ENCODE measurements at regions not wholly inside any gene's neighbourhood (a gene's known extent, or its start where the extent isn't known, plus 50 kb on each side); places are given as distances from the start of the nearest gene placed in this dataset.

DNA sequence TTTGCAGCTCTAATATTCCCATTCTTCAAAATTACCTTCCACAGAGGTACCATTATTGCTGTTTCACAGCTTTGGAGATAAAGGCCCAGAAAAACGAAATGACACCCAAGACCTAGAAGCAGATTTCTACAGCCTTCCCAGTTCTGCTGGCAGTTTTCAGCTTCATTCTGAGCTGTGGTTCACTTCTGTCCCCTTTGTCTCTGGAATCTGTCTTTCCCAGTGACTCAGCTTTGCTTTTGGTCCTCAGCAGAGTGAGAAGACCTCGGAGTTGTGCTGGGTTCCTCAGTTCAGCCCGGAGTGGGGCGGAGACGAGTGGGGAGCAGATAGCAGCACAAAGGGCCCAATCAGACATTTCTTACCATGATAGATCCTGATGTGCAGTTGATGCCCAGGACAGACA lies 180.7 kb upstream of the CXCR4 start (continued):
- TF ChIP-seq FOXM1 (IDR thresholded peaks at IDR 0.05; ENCODE audit: low read depth) (no peak), PBX3 (IDR thresholded peaks at IDR 0.05) (no peak), TAF1 (IDR thresholded peaks at IDR 0.05; ENCODE audit: borderline replicate concordance, low read depth, low read length) (no peak), JUND (IDR thresholded peaks at IDR 0.05) (no peak)

DNA sequence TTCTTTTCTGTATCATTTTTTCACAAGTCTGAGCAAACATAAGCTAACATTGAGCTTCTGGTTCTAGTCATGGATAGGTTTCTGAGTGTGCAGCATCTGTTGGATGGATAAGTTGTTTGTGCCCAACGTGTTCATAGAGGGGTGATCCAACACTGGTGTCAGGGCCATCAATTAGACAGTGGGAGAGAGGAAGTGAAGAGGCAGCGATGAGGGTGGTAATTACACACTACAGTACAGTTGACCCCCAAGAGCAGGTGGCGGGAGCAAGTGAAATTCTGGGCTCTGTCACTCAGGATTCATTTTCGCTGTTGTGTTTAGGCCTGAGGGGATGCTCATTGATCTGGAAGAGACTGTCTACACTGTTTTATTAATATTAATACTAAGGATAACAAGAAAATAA lies 180.0 kb upstream of the CXCR4 start:
- H3K9ac ChIP-seq, result no peak overlapping the region
- no peaks in the 10 kb centered on the region for H4K20me1 ChIP-seq (ENCODE audit: insufficient read depth)
- H3K27ac ChIP-seq (ENCODE audit: low read depth in 2 of 2, low read length in 1 of 2), result no peak overlapping the region
- no peaks in the 10 kb centered on the region for H3K4me1 ChIP-seq (ENCODE audit: control insufficient read depth in 1 of 2, insufficient read depth in 2 of 2, low read depth in 1 of 2, low read length in 1 of 2)
- no peak for DNase-seq
- 27% methylated on average over 4 of the region's 4 CpGs for WGBS (ENCODE audit: low lambda C conversion rate)
- H3K4me2 ChIP-seq, result no peak overlapping the region
- no peaks in the 10 kb centered on the region for H3K36me3 ChIP-seq (replicated peaks in 1 of 2; ENCODE audit: control insufficient read depth in 1 of 2, insufficient read depth in 2 of 2, low read length in 1 of 2)
- H3F3A ChIP-seq (replicated peaks; ENCODE audit: insufficient read depth), result no peaks in the 10 kb centered on the region
- CTCF ChIA-PET, result no interaction called here
- H3K79me2 ChIP-seq (ENCODE audit: insufficient read depth), result no peaks in the 10 kb centered on the region
- H3K9me2 ChIP-seq, result no peaks in the 10 kb centered on the region
- no peak overlapping the region for H3K4me3 ChIP-seq (ENCODE audit: low read depth in 2 of 2, low read length in 1 of 2)
- H2AFZ ChIP-seq (ENCODE audit: low read depth), result no peak overlapping the region
- H3K9me3 ChIP-seq, result no peaks in the 10 kb centered on the region
- POLR2A ChIA-PET, result no interaction called here
- no peak for TF ChIP-seq GATA2 (CRISPR knock-in tag; IDR thresholded peaks at IDR 0.05)
- TF ChIP-seq NRF1 (IDR thresholded peaks at IDR 0.05; ENCODE audit: low read depth, low read length), result no peak
- no peak for TF ChIP-seq GABPA (IDR thresholded peaks at IDR 0.05; ENCODE audit: low read depth)
- TF ChIP-seq RXRA (IDR thresholded peaks at IDR 0.05; ENCODE audit: borderline replicate concordance, low read depth), result no peak
- TF ChIP-seq FOXJ3 (CRISPR knock-in tag; IDR thresholded peaks at IDR 0.05), result no peak
- no peak for TF ChIP-seq REST (IDR thresholded peaks at IDR 0.05; ENCODE audit: low read depth, low read length)
- TF ChIP-seq EP300 (IDR thresholded peaks at IDR 0.05; ENCODE audit: borderline replicate concordance in 1 of 2, low read depth in 1 of 2, low read length in 1 of 2), result no peak
- no peak for TF ChIP-seq MEF2A (IDR thresholded peaks at IDR 0.05; ENCODE audit: borderline replicate concordance, low read depth)
- TF ChIP-seq, protein P1, sequence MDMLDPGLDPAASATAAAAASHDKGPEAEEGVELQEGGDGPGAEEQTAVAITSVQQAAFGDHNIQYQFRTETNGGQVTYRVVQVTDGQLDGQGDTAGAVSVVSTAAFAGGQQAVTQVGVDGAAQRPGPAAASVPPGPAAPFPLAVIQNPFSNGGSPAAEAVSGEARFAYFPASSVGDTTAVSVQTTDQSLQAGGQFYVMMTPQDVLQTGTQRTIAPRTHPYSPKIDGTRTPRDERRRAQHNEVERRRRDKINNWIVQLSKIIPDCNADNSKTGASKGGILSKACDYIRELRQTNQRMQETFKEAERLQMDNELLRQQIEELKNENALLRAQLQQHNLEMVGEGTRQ (IDR thresholded peaks at IDR 0.05; ENCODE audit: borderline replicate concordance, low read depth, low read length), result no peak
- TF ChIP-seq, protein P2, sequence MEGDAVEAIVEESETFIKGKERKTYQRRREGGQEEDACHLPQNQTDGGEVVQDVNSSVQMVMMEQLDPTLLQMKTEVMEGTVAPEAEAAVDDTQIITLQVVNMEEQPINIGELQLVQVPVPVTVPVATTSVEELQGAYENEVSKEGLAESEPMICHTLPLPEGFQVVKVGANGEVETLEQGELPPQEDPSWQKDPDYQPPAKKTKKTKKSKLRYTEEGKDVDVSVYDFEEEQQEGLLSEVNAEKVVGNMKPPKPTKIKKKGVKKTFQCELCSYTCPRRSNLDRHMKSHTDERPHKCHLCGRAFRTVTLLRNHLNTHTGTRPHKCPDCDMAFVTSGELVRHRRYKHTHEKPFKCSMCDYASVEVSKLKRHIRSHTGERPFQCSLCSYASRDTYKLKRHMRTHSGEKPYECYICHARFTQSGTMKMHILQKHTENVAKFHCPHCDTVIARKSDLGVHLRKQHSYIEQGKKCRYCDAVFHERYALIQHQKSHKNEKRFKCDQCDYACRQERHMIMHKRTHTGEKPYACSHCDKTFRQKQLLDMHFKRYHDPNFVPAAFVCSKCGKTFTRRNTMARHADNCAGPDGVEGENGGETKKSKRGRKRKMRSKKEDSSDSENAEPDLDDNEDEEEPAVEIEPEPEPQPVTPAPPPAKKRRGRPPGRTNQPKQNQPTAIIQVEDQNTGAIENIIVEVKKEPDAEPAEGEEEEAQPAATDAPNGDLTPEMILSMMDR (IDR thresholded peaks at IDR 0.05), result no peak
- no peak for TF ChIP-seq FOXM1 (IDR thresholded peaks at IDR 0.05; ENCODE audit: low read depth)
- TF ChIP-seq EZH2phosphoT487 (IDR thresholded peaks at IDR 0.05; ENCODE audit: borderline replicate concordance, low read depth), result no peak
- no peaks in the 10 kb centered on the region for H3K27me3 ChIP-seq (ENCODE audit: insufficient read depth)
